Middle frontal gyrus (tissue), 1 donor: ENCODE measurements at regions not wholly inside any gene's neighbourhood (a gene's known extent, or its start where the extent isn't known, plus 50 kb on each side); places are given as distances from the start of the nearest gene placed in this dataset.
A peak's percentile ranks its signal among the peaks of the same experiment; 100 is the strongest.
"Not testable (repeated sequence)": the region's sequence is repeated elsewhere in the genome, so short reads cannot be mapped to it uniquely, and the experiment has no call there.

Experiments used
- DNase-seq: peaks from one replicate; pipeline ENCODE4 v3.0.0-alpha.2; 2015; ENCODE audit warnings: low spot score; ENCODE audit errors: extremely low spot score

GRCh38 chr3:139095803-139096466 lies 51.2 kb upstream of the PRR23C start:
- no peak for DNase-seq

DNA sequence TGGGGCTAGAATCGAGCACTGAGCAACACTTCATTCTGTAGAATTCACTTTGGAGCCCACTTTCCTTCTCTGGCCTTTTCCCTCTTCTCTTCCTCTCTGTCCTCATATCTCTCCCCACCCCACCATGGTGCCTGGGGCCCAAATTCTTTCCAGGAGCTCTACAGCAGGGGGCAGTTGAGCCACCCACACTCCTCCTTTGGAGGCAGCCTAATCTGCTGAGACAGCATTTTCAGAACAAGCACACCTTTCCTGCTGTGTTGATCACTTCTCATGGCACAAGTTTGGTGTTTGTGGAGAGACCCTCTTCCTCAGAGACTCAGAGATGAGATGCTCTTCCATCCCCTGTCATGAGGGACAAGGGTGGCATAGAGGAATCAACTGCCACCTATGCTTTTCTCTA lies 52.0 kb upstream of the PRR23C start:
- DNase-seq, result no peak

DNA sequence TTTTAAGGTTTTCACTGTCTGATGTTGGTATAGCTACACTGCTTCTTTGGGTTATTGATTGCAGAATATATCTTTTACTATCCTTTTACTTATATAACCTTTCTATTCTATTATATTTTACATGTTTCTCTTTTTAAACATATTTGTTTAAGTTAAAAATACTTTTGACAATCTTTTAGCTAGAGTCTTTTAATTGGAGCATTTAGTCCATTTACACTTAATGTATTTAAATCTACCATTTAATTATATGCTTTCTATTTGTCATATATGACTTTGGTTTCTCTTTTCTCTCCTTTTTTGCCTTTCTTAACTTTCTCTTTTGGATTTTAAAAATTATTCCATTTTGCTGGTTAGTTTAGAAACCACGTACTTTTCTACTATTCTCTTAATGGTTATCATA lies 53.7 kb upstream of the PRR23C start:
- no peak for DNase-seq

DNA sequence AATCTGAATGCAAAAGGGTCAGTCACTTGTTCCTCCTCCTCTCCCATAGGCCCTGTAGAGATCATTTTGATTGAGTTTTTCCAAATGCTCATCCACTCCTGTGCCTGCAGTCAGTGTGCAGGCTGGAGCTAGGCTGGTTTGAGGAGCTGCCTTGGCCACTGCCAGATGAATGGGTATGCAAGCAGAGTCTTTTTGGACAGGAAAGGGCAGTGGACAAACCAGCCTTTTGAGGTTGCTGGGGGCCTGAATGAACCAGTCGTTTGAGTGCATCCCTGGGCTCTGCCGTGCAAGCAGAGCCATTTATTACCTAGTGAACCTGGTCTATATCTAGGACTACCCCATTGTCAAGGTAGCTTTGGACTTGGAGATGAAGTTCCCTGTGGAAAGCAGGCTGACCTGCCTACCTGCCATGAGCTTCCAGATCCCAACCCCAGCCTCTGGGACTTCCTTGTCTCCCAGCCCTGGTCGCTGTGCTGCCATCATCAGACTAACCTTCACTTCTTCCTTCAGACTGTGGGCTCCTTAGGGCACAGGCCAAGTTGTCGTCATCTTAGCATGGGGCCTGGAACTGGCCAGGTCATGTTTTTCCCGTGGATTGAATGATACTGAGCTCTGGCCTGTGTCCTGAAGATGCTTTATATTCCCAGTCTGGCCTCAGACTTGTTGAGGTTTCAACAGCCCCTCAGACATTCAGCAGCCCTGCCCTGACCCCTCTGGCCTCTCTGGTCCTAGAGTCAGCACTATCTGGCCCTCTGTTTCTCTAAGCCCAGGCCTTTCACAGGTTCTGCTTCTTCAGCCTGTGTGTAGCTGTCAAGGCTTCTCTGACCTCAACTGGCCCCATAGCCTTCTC lies 55.5 kb upstream of the PRR23C start:
- no peak for DNase-seq

GRCh38 chr3:139100821-139101220 lies 56.1 kb upstream of the PRR23C start:
- DNase-seq, result no peak

- DNase-seq, result no peak
Observed at GRCh38 chr3:139101396-139101795, 56.7 kb upstream of the PRR23C start.

DNA sequence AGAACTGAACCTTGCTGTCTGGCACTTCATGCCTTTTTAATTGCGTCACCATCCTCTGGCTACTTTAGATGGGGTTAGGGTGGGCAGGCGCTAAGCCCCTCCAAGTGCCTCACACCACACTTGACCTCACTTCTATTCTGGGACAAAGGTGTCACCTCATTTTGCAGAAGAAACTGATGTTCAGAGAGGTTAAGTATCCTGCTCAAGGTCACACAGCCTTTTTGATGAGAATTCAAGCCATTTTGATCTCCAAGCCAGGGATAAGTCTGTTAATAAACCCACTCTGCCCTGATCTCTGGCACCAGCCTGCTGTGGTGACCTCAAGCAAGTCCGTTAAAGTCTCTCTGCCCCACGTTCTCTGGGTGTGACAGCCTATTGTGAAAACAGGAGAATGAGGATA lies 58.8 kb upstream of the PRR23C start:
- DNase-seq, result no peak

- DNase-seq, result no peak
Observed at GRCh38 chr3:139104062-139104461, 59.4 kb upstream of the PRR23C start.

DNA sequence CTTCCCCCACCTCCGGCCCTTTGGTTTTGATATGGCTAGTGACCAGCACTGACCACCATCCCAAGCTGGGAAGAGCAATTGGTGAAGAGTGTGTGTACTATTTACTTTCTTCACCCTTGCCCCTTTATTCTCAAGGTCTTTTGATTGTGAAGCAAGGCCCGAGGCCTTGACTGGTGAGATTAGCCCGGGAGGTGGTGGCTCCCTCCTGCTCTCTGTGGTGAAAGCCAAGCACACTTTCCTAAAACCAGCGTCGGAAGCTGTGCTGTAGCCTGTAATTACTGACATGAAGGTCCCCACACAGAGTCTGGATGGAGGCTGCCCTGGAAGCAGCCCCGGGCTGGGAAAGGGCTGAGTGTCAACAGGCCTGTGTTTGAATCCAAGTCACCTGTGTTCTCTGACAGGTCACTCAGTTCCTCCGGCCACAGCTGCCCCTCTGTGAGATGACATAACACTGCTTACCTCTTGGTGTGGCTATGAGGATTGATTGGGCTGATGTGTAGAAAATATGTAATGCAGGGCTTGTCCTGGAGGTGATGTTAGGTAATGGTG lies 60.5 kb upstream of the PRR23C start:
- no peak for DNase-seq

DNA sequence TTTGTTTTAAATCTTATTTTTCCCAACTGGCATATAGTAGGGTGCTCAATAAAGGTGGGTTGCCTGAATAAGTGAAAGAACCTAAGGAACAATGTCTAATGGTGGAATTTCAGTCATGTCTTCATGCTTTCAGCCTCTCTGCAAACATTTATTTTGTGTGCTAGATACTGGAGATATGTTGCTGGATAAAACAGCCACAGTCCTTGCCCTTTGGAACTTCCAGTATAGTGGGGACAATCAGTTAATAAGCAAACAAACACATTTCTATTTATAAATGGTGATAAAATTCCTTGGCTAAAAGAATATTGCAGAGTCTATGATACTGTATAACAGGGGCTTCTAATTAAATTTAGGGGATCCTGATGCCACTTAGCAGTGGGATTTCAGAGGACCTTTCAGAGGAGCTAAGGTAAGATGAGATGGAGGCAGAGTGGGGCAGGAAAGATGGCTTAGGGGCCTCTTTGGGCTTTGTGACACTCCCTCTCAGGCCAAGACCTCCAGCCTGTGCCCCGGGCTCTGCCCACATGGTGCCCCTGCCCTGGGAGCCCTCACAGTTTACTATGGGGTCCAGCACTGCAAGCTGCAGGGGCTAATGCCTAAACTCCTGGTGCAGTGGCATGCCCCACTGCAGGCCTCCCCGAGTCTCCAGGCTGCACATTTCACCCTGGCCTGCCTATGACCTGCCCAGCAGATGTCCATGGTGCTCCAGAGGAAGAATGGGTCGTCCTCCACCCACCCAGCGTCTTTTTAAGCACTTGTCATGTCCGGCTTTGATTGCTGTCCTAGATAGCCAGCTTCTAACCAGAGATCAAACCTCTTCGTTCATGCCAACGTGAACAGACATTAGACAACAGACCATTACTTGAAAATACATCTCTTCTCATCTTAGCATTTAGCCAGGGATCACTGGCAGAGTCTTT lies 61.6 kb upstream of the PRR23C start:
- DNase-seq, result no peak

GRCh38 chr3:139107424-139108252 lies 62.9 kb upstream of the PRR23C start:
- DNase-seq, result no peak

DNA sequence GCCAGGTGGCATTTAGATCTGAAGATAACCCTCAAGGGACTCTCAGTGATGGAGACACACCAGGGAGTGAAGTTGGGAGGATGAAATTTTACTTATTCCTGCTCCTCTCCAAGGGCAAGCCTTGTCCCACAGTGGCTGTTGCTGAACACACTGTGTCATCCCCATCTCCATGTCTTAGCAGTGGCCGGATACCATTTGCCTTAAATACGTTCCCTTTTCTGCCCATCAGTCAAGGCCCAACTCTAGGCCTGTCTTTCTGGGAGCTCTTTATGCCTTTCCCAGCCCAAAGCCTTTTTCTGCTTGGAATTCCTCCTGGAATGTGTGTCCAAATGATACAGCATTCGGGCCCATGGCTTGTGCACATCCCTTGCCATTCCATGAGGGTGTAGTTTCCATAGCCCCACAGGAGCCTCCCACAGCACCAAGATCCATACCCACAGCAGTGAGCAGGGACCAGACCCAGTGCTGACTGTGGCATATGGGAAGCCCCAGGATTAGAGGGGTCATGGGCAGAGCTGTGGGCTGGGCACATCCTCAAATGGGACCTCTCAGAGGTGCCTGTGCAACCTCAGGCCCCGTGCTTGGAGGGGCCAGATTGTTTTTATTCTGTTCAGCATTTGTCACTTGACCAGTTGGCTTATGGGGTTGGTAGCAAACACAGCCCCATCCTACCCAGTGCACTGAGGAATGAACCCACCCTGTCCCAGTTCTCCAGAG lies 63.7 kb upstream of the PRR23C start:
- DNase-seq, result no peak

GRCh38 chr3:139109271-139109670 lies 64.6 kb upstream of the PRR23C start:
- no peak for DNase-seq

- DNase-seq, result no peak
Observed at GRCh38 chr3:139110072-139110830, 65.6 kb upstream of the PRR23C start.

DNA sequence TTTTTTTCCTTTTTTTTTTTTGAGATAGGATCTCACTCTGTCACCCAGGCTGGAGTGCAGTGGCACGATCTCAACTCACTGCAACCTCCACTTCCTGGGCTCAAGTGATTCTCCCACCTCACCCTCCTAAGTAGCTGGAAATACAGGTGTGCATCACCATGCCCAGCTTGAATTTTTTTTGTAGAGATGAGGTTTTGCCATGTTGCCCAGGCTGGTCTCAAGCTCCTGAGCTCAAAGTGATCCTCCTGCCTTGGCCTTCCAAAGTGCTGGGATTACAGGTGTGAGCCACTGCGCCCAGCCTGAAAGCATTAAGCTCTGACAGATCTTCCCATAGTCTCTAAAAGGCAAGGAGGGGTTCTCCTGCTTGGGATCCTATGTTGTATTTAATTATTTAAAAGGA lies 66.2 kb upstream of the PRR23C start:
- not testable (repeated sequence) for DNase-seq

DNA sequence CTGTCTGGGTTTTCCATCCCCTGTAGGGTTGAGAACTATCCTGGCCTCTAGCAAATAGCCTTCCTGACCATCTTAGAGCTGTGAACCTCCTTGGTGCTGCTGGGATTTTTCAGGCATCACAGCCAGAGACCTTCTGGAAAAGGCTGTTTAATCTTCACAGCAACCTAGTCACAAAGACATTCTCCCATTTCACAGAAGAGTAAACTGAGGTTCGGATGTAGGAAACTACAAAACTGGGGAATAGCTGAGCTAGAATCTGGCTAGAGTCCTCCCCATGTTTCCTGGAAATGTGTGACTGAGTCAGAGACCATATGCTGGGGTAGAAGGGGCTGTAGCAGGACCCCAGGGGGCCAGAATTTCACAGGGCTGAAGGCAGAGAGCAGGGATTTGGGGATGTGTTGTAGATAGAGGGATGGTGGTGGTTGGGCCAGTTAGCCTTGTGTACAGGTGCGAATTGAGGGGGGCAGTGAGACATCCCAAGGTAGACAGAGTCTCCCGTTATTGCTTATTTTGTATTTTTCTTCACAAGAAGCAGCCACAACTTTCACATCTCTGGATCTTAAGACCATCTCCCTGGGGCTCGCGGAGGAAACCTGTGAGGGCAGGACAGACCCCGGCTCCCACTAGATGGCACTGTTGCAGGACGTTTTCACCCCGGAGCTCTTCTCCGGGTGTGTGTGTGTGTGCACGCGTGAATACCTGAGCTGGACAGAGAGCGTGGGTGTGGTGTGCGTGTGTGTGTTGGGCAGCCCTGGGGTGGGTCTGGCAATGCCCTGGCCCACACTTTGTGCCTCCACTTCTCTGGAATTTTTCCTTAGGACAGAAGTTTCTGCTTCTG lies 66.9 kb upstream of the PRR23C start:
- peak; percentile 44 for DNase-seq

- DNase-seq, result no peak
Observed at GRCh38 chr3:139112230-139112558, 67.5 kb upstream of the PRR23C start.

DNA sequence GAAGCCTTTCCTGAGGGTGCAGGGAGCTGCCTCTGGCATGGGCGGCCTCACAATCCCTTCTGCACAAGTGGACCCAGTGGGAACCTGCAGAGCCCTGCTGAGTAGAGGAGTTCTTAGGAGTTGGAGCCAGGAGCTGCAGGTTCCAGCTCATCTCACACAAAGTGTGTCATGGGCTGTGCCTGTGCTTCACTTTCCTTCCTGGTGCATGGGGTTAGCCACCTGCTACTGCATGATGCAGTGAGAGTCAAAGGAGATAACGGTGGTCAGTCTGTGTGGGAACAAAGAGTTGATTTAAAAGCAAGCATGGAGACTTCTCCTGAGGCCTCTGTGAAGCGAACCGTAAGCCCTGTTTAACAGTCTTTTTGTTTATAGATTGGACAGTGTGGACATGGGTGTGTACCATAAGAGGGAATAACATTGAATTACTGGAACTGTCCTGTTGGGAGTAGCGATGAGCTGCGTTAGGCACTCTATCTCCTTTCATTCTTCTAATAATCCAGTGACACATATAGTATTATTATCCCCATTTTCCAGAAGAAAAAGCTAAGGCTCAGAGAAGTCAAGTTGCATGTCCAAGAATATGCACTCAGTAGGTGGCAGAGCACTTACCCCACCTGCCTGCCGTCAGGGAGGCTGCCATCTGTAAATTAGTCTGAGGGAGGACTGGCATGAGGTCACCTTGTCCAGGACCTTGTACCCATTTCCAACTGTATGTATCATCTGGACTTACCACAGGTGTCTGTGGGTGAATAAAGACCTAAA lies 68.7 kb upstream of the PRR23C start:
- DNase-seq, result no peak
